B cell (primary cell): ENCODE measurements at regions not wholly inside any gene's neighbourhood (a gene's known extent, or its start where the extent isn't known, plus 50 kb on each side); places are given as distances from the start of the nearest gene placed in this dataset.

Experiments used
- ATAC-seq: fragments of 200-7000 bp; cut with Tn5 transposase; one replicate; pipeline ENCODE4 v1.10.0; 2021; ENCODE audit warnings: low read depth, mild to moderate bottlenecking, moderate number of reproducible peaks, moderate library complexity
- CTCF ChIA-PET: fragments of 350-600 bp; sonication (Branson Sonifier 250); formaldehyde crosslinking; loops from one replicate; lab custom pipeline; 2021; ENCODE audit warnings: antibody characterized with exemption, inconsistent platforms; lab: Charles Lee
- POLR2A ChIA-PET: fragments of 350-600 bp; sonication (Branson Sonifier 250); formaldehyde crosslinking; loops from one replicate; lab custom pipeline; 2021; ENCODE audit warnings: antibody characterized with exemption; lab: Charles Lee
- DNase-seq: peaks from one replicate; pipeline ENCODE4 v3.0.0; 2013
- H2AFZ ChIP-seq: 2 replicates; pipeline ENCODE4 v1.6.1; 2012; ENCODE audit warnings: mild to moderate bottlenecking, low read depth, low read length; ENCODE audit not compliant: insufficient read depth, poor library complexity, severe bottlenecking
- H3K27ac ChIP-seq, 2 donors: 1 replicate in 1 of 2; 2 replicates in 1 of 2; pipeline ENCODE4 v1.5.1; 2012 to 2013; ENCODE audit warnings: low read length in 2 of 2, mild to moderate bottlenecking in 2 of 2, moderate library complexity in 1 of 2
- H3K27me3 ChIP-seq, 4 experiments: fragments of 200-600 bp in 1 of 4; sonication (generic) in 1 of 4; replicated peaks in 1 of 4; 1 replicate in 2 of 4; 2 replicates in 2 of 4; pipeline versions ENCODE4 v1.6.1 to v1.7.0; 2013 to 2016; ENCODE audit warnings: low read length in 3 of 4, mild to moderate bottlenecking in 2 of 4, mixed read lengths in 1 of 4, moderate library complexity in 1 of 4; ENCODE audit not compliant: insufficient read depth in 4 of 4, control insufficient read depth in 3 of 4; ENCODE audit errors: control extremely low read depth in 1 of 4
- H3K36me3 ChIP-seq, 2 experiments: replicated peaks in 1 of 2; 1 replicate in 1 of 2; 2 replicates in 1 of 2; pipeline versions ENCODE4 v1.6.1 to v1.7.1; 2013; ENCODE audit warnings: low read length in 1 of 2; ENCODE audit not compliant: insufficient read depth in 2 of 2, control insufficient read depth in 1 of 2; ENCODE audit errors: control extremely low read depth in 1 of 2, extremely low read depth in 1 of 2
- H3K4me1 ChIP-seq, 2 donors: fragments of 200-600 bp in 1 of 2; sonication (generic) in 1 of 2; 1 replicate in 1 of 2; 2 replicates in 1 of 2; pipeline versions ENCODE4 v1.5.1 to v1.6.1; 2013 to 2017; ENCODE audit warnings: low read length in 2 of 2; ENCODE audit not compliant: control insufficient read depth in 2 of 2, insufficient read depth in 2 of 2
- H3K4me2 ChIP-seq: replicated peaks from 2 replicates; pipeline ENCODE3; 2012; ENCODE audit warnings: mild to moderate bottlenecking, low read depth, low read length; ENCODE audit not compliant: poor library complexity, severe bottlenecking
- H3K4me3 ChIP-seq, 5 experiments: fragments of 200-600 bp in 1 of 5; sonication (generic) in 1 of 5; 1 replicate in 3 of 5; 2 replicates in 2 of 5; pipeline versions ENCODE4 v1.5.1 to v1.7.0; 2011 to 2016; ENCODE audit warnings: low read length in 4 of 5, mild to moderate bottlenecking in 4 of 5, low read depth in 2 of 5, control low read depth in 1 of 5, moderate library complexity in 1 of 5; ENCODE audit not compliant: insufficient read depth in 1 of 5; ENCODE audit errors: control extremely low read depth in 1 of 5, extremely low read depth in 1 of 5
- H3K79me2 ChIP-seq: fragments of 200-600 bp; sonication (generic); one replicate; pipeline ENCODE4 v1.6.0; 2016; ENCODE audit warnings: low read length; ENCODE audit not compliant: control insufficient read depth, insufficient read depth
- H3K9ac ChIP-seq: fragments of 200-600 bp; sonication (generic); 2 replicates; pipeline ENCODE4 v1.6.1; 2017; ENCODE audit warnings: mild to moderate bottlenecking, low read length, moderate library complexity
- H3K9me3 ChIP-seq, 3 donors: one replicate each; pipeline versions ENCODE4 v1.6.1 to v1.7.1; 2013; ENCODE audit warnings: low read length in 2 of 3; ENCODE audit not compliant: control insufficient read depth in 2 of 3, insufficient read depth in 1 of 3; ENCODE audit errors: control extremely low read depth in 1 of 3
- H4K20me1 ChIP-seq: 2 replicates; pipeline ENCODE4 v1.6.0; 2012; ENCODE audit warnings: mild to moderate bottlenecking, low read length; ENCODE audit not compliant: insufficient read depth, control insufficient read depth, poor library complexity, severe bottlenecking
- H3K27ac Mint-ChIP-seq: one replicate; pipeline ENCODE4 v1.8.0; 2021; ENCODE audit warnings: mixed read lengths
- H3K27me3 Mint-ChIP-seq: one replicate; pipeline ENCODE4 v1.8.0; 2021; ENCODE audit warnings: mixed read lengths
- H3K4me1 Mint-ChIP-seq: one replicate; pipeline ENCODE4 v1.8.0; 2021; ENCODE audit warnings: mixed read lengths
- H3K4me3 Mint-ChIP-seq: one replicate; pipeline ENCODE4 v1.8.0; 2021; ENCODE audit warnings: mixed read lengths
- H3K9me3 Mint-ChIP-seq: one replicate; pipeline ENCODE4 v1.8.0; 2022; ENCODE audit warnings: mixed read lengths; ENCODE audit not compliant: insufficient read depth
- CTCF ChIP-seq: fragments of 200-600 bp; IDR thresholded peaks from one replicate; pipeline ENCODE4 v1.8.0; 2022; ENCODE audit warnings: antibody characterized with exemption, mild to moderate bottlenecking
- EZH2 ChIP-seq: IDR thresholded peaks from 2 replicates; pipeline ENCODE4 v1.6.1; 2012; ENCODE audit warnings: borderline replicate concordance, low read depth, mild to moderate bottlenecking, moderate library complexity, low read length; ENCODE audit not compliant: insufficient read depth, poor library complexity, severe bottlenecking
- WGBS: methylation state at CpG from one replicate; pipeline ENCODE4 v1.1.5; 2013; ENCODE audit warnings: missing lambda C conversion rate; ENCODE audit not compliant: insufficient coverage; 5-methylcytosine and 5-hydroxymethylcytosine counted together
- intact Hi-C: fragments of 100-400 bp; cut with micrococcal nuclease; formaldehyde crosslinking; loops from one replicate; pipeline ENCODE4 v1.10.0; 2022

GRCh38 chr6:167578371-167578901, 248.3 kb upstream of the AFDN start:
- intact Hi-C loops: no loop called here
- H3K27ac ChIP-seq: no peak overlapping the region
- WGBS: 91% methylated on average over 16 of the region's 16 CpGs
- H3K27me3 ChIP-seq: no peaks in the 10 kb centered on the region
- no peak overlapping the region for H3K4me3 ChIP-seq
- DNase-seq: no peak
- Mint-ChIP-seq H3K4me3 (no peak overlapping the region), H3K27me3 (peaks cover 17% of the 10 kb centered on the region), H3K27ac (no peak overlapping the region), H3K4me1 (no peaks in the 10 kb centered on the region), H3K9me3 (peaks cover 5% of the 10 kb centered on the region)
- no peak overlapping the region for H3K4me2 ChIP-seq
- no peak overlapping the region for H3K9ac ChIP-seq
- ChIA-PET CTCF (no interaction called here), POLR2A (no interaction called here)
- peaks cover 0 to 28% (median 12%) of the 10 kb centered on the region in 3 donors for H3K9me3 ChIP-seq
- H2AFZ ChIP-seq: no peak overlapping the region
- no peak for ATAC-seq
- no peaks in the 10 kb centered on the region for H3K79me2 ChIP-seq
- no peaks in the 10 kb centered on the region for H3K4me1 ChIP-seq
- TF ChIP-seq CTCF: no peak
- TF ChIP-seq EZH2: no peak
- H3K36me3 ChIP-seq: no peaks in the 10 kb centered on the region
- no peaks in the 10 kb centered on the region for H4K20me1 ChIP-seq

GRCh38 chr6:167579806-167580618, 246.7 kb upstream of the AFDN start:
- Histone ChIP-seq H3K4me1 (no peaks in the 10 kb centered on the region), H3K27ac (no peak overlapping the region)

More at GRCh38 chr6:167579806-167580618, 246.7 kb upstream of the AFDN start:
- intact Hi-C loops: no loop called here
- H3K4me3 Mint-ChIP-seq: no peak overlapping the region
- no peak overlapping the region for H3K4me3 ChIP-seq
- H3K27me3 ChIP-seq: no peaks in the 10 kb centered on the region
- H3K4me1 Mint-ChIP-seq: no peaks in the 10 kb centered on the region
- peaks cover 0 to 21% (median 13%) of the 10 kb centered on the region in 3 donors for H3K9me3 ChIP-seq
- no peak for DNase-seq
- H3K27ac Mint-ChIP-seq: no peak overlapping the region
- no peak for ATAC-seq
- H3K9ac ChIP-seq: no peak overlapping the region
- H4K20me1 ChIP-seq: no peaks in the 10 kb centered on the region
- H2AFZ ChIP-seq: no peak overlapping the region
- ChIA-PET POLR2A (no interaction called here), CTCF (no interaction called here)
- H3K4me2 ChIP-seq: no peak overlapping the region
- peaks cover 5% of the 10 kb centered on the region for H3K9me3 Mint-ChIP-seq
- no peaks in the 10 kb centered on the region for H3K36me3 ChIP-seq
- H3K27me3 Mint-ChIP-seq: peaks cover 21% of the 10 kb centered on the region
- TF ChIP-seq CTCF (no peak), EZH2 (no peak)
- WGBS: no CpG with 5 or more reads among the region's 9 CpGs
- H3K79me2 ChIP-seq: no peaks in the 10 kb centered on the region
